GM12864 (cell line): ENCODE measurements at regions not wholly inside any gene's neighbourhood (a gene's known extent, or its start where the extent isn't known, plus 50 kb on each side); places are given as distances from the start of the nearest gene placed in this dataset.

Experiments used
- DNase-seq: peaks from one replicate; pipeline ENCODE4 v3.0.0-alpha.2; 2011; ENCODE audit warnings: low read depth
- H3K4me3 ChIP-seq: 2 replicates; pipeline ENCODE4 v1.5.1; 2011; ENCODE audit warnings: mild to moderate bottlenecking, low read depth, low read length, control low read depth
- CTCF ChIP-seq: IDR thresholded peaks from 2 replicates; pipeline ENCODE4 v1.5.1; 2011; ENCODE audit warnings: low read depth, mild to moderate bottlenecking, moderate library complexity, low read length, control low read depth, inconsistent platforms; ENCODE audit errors: missing control alignments

GRCh38 chr2:204175552-204176271 lies 239.1 kb downstream of the ICOS start:
- TF ChIP-seq CTCF, result no peak
- no peak for DNase-seq
- H3K4me3 ChIP-seq, result no peak overlapping the region

GRCh38 chr2:204176306-204176705 lies 239.7 kb downstream of the ICOS start:
- no peak overlapping the region for H3K4me3 ChIP-seq
- no peak for DNase-seq
- no peak for TF ChIP-seq CTCF

GRCh38 chr2:204177251-204177976 lies 240.9 kb downstream of the ICOS start:
- no peak for DNase-seq
- H3K4me3 ChIP-seq, result no peak overlapping the region
- TF ChIP-seq CTCF, result no peak

- peak; percentile 74 for TF ChIP-seq CTCF
- H3K4me3 ChIP-seq, result no peak overlapping the region
- no peak for DNase-seq
Observed at GRCh38 chr2:204177977-204178522, 241.5 kb downstream of the ICOS start.

- no peak overlapping the region for H3K4me3 ChIP-seq
- DNase-seq, result no peak
- TF ChIP-seq CTCF, result no peak
Observed at GRCh38 chr2:204180649-204181048, 244.1 kb downstream of the ICOS start.

- DNase-seq, result no peak
- no peak for TF ChIP-seq CTCF
Observed at GRCh38 chr2:204183608-204184007, 247.0 kb downstream of the ICOS start.

More at GRCh38 chr2:204183608-204184007, 247.0 kb downstream of the ICOS start:
- H3K4me3 ChIP-seq, result no peak overlapping the region
